Glutamatergic neuron (in vitro differentiated cells): ENCODE measurements at regions not wholly inside any gene's neighbourhood (a gene's known extent, or its start where the extent isn't known, plus 50 kb on each side); places are given as distances from the start of the nearest gene placed in this dataset.

Experiments used
- DNase-seq: peaks from one replicate; pipeline ENCODE4 v3.0.0; 2022
- H3K27ac Mint-ChIP-seq: one replicate; pipeline ENCODE4 v1.8.0; 2020; ENCODE audit warnings: mild to moderate bottlenecking, mixed read lengths, inconsistent platforms; ENCODE audit not compliant: unreplicated experiment
- H3K27me3 Mint-ChIP-seq: one replicate; pipeline ENCODE4 v1.8.0; 2020; ENCODE audit warnings: mild to moderate bottlenecking, moderate library complexity, mixed read lengths, inconsistent platforms; ENCODE audit not compliant: unreplicated experiment
- H3K36me3 Mint-ChIP-seq: one replicate; pipeline ENCODE4 v1.8.0; 2020; ENCODE audit warnings: mild to moderate bottlenecking, mixed read lengths, inconsistent platforms; ENCODE audit not compliant: unreplicated experiment
- H3K4me1 Mint-ChIP-seq: one replicate; pipeline ENCODE4 v1.8.0; 2020; ENCODE audit warnings: mild to moderate bottlenecking, low read depth, mixed read lengths, inconsistent platforms; ENCODE audit not compliant: unreplicated experiment
- H3K4me3 Mint-ChIP-seq: one replicate; pipeline ENCODE4 v1.8.0; 2020; ENCODE audit warnings: mild to moderate bottlenecking, mixed read lengths, inconsistent platforms; ENCODE audit not compliant: unreplicated experiment
- H3K9me3 Mint-ChIP-seq: one replicate; pipeline ENCODE4 v1.8.0; 2020; ENCODE audit warnings: mild to moderate bottlenecking, moderate library complexity, mixed read lengths, inconsistent platforms; ENCODE audit not compliant: unreplicated experiment
- TF ChIP-seq, protein P1 (sequence below): fragments of 200-600 bp; sonication (generic); IDR thresholded peaks from one replicate; pipeline ENCODE4 v1.5.0; 2021; ENCODE audit not compliant: partially characterized antibody, unreplicated experiment

DNA sequence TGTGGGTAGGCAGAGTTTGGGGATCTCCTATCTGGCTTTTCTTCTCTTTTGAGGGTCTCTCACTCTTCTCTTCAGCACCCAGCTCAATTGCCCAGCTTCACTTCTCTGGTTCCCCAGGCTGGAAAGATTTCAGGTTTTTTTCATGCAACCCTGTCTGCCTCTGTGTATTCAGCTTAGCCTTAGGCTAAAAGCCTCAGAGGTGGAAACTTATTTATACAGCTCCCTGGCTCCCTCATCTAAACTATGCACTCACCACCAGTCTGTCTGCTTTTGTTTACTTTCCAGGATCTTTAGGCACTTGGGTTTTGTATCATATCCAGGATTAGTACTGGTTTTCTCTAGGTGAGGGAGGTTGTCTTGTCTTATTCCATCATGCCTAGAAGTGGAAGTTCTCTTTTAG lies 540.2 kb upstream of the TRPC7 start:
- no peak for DNase-seq
- peaks cover 7% of the 10 kb centered on the region for H3K9me3 Mint-ChIP-seq
- H3K4me1 Mint-ChIP-seq, result peaks cover 5% of the 10 kb centered on the region
- H3K27me3 Mint-ChIP-seq, result no peaks in the 10 kb centered on the region
- peaks cover 9% of the 10 kb centered on the region for H3K36me3 Mint-ChIP-seq
- no peak overlapping the region for H3K4me3 Mint-ChIP-seq
- H3K27ac Mint-ChIP-seq, result no peak overlapping the region
- TF ChIP-seq, protein P1, sequence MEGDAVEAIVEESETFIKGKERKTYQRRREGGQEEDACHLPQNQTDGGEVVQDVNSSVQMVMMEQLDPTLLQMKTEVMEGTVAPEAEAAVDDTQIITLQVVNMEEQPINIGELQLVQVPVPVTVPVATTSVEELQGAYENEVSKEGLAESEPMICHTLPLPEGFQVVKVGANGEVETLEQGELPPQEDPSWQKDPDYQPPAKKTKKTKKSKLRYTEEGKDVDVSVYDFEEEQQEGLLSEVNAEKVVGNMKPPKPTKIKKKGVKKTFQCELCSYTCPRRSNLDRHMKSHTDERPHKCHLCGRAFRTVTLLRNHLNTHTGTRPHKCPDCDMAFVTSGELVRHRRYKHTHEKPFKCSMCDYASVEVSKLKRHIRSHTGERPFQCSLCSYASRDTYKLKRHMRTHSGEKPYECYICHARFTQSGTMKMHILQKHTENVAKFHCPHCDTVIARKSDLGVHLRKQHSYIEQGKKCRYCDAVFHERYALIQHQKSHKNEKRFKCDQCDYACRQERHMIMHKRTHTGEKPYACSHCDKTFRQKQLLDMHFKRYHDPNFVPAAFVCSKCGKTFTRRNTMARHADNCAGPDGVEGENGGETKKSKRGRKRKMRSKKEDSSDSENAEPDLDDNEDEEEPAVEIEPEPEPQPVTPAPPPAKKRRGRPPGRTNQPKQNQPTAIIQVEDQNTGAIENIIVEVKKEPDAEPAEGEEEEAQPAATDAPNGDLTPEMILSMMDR, result no peak

DNA sequence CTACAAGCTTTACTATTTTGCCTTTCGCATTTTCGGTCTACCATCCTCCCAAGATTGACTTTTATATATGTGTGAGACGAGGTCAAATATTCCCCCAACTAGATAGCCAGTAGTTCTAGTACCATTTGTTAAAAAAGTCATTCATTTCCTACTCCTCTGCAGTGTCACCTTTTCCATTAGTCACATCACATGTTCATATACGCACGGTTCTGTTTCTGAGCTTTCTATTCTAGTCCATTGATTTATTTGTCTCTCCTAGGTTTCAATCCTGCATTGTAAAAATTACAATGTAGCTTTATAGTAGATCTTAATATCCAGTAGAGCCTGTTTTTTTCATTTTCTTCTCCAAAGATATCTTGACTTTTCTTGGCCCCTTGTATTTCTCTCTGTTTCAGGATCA lies 528.7 kb upstream of the TRPC7 start:
- H3K9me3 Mint-ChIP-seq, result no peaks in the 10 kb centered on the region
- peaks cover 2% of the 10 kb centered on the region for H3K27me3 Mint-ChIP-seq
- DNase-seq, result no peak
- peaks cover 3% of the 10 kb centered on the region for H3K4me1 Mint-ChIP-seq
- no peak overlapping the region for H3K4me3 Mint-ChIP-seq
- no peak overlapping the region for H3K27ac Mint-ChIP-seq
- TF ChIP-seq, protein P1, result no peak
- H3K36me3 Mint-ChIP-seq, result no peaks in the 10 kb centered on the region

DNA sequence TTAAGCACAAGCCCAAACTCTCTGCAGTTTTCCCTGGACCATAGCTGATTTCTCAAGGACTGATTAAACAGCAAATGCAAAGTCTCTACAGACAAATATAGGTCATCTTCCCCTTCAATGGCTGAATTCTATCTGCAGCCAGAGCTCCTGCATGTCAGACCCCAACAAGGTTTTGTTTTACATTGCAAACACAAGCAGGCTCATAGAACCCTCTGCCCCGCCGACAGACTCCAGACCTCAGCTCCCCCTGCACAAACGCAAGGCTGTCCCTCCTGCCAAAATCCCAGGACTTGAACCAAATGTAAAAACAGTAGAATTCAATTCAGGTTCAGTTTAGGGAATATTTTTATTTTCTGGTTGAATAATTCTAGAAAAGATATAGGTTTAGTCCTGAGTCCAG lies 526.7 kb upstream of the TRPC7 start:
- no peaks in the 10 kb centered on the region for H3K9me3 Mint-ChIP-seq
- H3K4me1 Mint-ChIP-seq, result peaks cover 3% of the 10 kb centered on the region
- H3K4me3 Mint-ChIP-seq, result no peak overlapping the region
- H3K27ac Mint-ChIP-seq, result no peak overlapping the region
- DNase-seq, result no peak
- H3K36me3 Mint-ChIP-seq, result no peaks in the 10 kb centered on the region
- TF ChIP-seq, protein P1, result no peak
- H3K27me3 Mint-ChIP-seq, result peaks cover 2% of the 10 kb centered on the region

DNA sequence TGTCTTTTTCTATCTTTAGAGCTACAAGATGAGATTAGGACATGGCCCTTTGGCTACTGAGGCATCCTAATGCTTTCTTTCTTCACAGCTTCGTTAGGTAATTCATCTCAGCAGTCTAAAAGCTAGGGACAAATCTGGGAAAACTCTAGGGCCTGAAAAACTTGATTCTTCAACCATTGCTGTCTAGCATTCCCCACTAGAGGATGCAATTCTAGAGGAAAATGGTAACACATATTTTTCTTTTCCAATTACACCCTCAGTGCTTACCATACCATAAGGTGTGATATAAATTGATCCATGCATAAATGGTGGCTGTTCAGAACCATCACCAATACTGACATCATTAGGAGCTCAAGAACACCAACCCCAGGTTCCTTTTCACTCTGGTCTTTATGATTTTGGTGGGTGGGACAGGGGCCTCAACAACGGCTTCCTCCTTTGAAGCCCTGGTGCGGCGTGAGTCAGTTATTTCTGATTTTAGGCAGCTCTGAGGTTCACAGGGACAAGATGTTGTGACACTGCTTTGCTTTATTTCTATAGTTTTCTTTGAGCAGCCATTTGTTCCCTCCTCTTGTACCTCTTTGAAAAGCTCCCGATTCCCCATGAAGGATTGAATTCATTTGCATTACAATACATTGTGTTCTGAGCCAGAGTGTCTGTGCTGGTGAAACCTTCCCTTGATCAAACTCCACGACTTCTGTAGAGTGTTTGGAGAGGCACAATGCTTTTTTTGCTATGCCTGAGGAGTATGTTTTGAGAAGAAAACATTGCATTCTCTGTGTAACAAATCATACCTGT lies 526.0 kb upstream of the TRPC7 start:
- TF ChIP-seq, protein P1, result no peak
- DNase-seq, result no peak
- Mint-ChIP-seq H3K4me3 (no peak overlapping the region), H3K9me3 (no peaks in the 10 kb centered on the region), H3K36me3 (no peaks in the 10 kb centered on the region), H3K27ac (no peak overlapping the region), H3K27me3 (peaks cover 2% of the 10 kb centered on the region), H3K4me1 (peaks cover 3% of the 10 kb centered on the region)

DNA sequence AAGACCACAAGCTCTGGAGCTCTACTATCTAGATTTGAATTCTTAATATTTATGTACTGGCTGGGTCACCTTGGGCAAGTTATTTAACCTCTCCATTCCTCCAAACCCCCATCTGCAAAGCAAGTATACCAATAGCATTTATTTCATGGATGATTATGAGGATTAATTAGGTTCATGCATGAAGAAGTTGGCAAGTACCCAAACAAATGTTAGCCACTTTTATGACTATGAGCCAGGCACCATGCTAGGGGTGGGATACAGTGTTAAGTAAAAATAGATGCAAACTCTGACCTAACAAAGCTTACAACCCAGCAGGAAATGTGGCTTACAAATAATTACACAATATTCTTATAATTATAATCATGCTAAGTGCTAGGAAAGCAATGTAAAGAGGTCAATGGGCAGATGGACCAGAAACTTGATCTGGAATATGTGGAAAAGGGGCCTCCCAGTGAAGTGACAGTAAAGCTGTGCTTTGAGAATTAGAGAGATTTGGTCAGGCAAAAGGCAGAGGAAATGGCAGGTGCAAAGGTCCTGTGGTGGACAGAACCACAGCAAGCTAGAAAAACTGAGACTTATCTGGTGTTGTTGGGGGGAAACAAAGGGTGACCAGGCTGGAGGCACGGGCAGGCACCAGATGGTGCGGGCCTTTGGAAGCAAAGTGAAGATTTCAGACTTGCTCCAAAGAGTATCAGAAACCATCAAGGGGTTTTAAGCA lies 525.2 kb upstream of the TRPC7 start:
- TF ChIP-seq, protein P1, result no peak
- Mint-ChIP-seq H3K27me3 (peaks cover 2% of the 10 kb centered on the region), H3K4me1 (peaks cover 3% of the 10 kb centered on the region), H3K36me3 (no peaks in the 10 kb centered on the region), H3K9me3 (no peaks in the 10 kb centered on the region), H3K27ac (no peak overlapping the region), H3K4me3 (no peak overlapping the region)
- no peak for DNase-seq
